WTC11 (cell line): ENCODE measurements at regions not wholly inside any gene's neighbourhood (a gene's known extent, or its start where the extent isn't known, plus 50 kb on each side); places are given as distances from the start of the nearest gene placed in this dataset.

Experiments used
- ATAC-seq: fragments of 200-7000 bp; cut with Tn5 transposase; 2 replicates; pipeline ENCODE4 v1.10.0; 2021; ENCODE audit warnings: mild to moderate bottlenecking, moderate library complexity
- CTCF ChIA-PET: fragments of 300-600 bp; sonication (Branson Sonifier 250); formaldehyde crosslinking; loops from one replicate; lab custom pipeline; 2021; ENCODE audit warnings: antibody characterized with exemption; lab: Charles Lee
- POLR2A ChIA-PET: fragments of 350-600 bp; sonication (Branson Sonifier 250); formaldehyde crosslinking; loops from one replicate; lab custom pipeline; 2021; ENCODE audit warnings: antibody characterized with exemption; lab: Charles Lee
- DNase-seq: peaks from one replicate; pipeline ENCODE4 v3.0.0; 2021; ENCODE audit warnings: low spot score
- H3K27ac Mint-ChIP-seq: 2 replicates; pipeline ENCODE4 v1.8.0; 2021; ENCODE audit warnings: mixed read lengths
- H3K27me3 Mint-ChIP-seq: 2 replicates; pipeline ENCODE4 v1.8.0; 2021; ENCODE audit warnings: low read depth, mild to moderate bottlenecking, moderate library complexity, mixed read lengths
- H3K36me3 Mint-ChIP-seq: 2 replicates; pipeline ENCODE4 v1.8.0; 2021; ENCODE audit warnings: mixed read lengths
- H3K4me1 Mint-ChIP-seq: 2 replicates; pipeline ENCODE4 v1.8.0; 2022; ENCODE audit warnings: mixed read lengths
- H3K4me3 Mint-ChIP-seq: 2 replicates; pipeline ENCODE4 v1.8.0; 2021; ENCODE audit warnings: mild to moderate bottlenecking, moderate library complexity, mixed read lengths
- H3K9me3 Mint-ChIP-seq: 2 replicates; pipeline ENCODE4 v1.8.0; 2021; ENCODE audit warnings: mixed read lengths
- E2F1 ChIP-seq: sonication (generic); formaldehyde crosslinking; IDR thresholded peaks from 2 replicates; pipeline ENCODE4 v1.8.0; 2022; ENCODE audit warnings: mild to moderate bottlenecking, missing genetic modification reagents
- E2F4 ChIP-seq: sonication (generic); formaldehyde crosslinking; IDR thresholded peaks from 2 replicates; pipeline ENCODE4 v1.8.1; 2022; ENCODE audit warnings: low read depth, mild to moderate bottlenecking, moderate library complexity, missing genetic modification reagents, borderline replicate concordance
- ETV6 ChIP-seq: sonication (generic); formaldehyde crosslinking; IDR thresholded peaks from 2 replicates; pipeline ENCODE4 v1.8.1; 2022; ENCODE audit warnings: mild to moderate bottlenecking, missing genetic modification reagents
- GABPB1 ChIP-seq: sonication (generic); formaldehyde crosslinking; IDR thresholded peaks from 2 replicates; pipeline ENCODE4 v1.8.1; 2023; ENCODE audit warnings: mild to moderate bottlenecking, missing genetic modification reagents
- IRF1 ChIP-seq: sonication (generic); formaldehyde crosslinking; IDR thresholded peaks from 2 replicates; pipeline ENCODE4 v1.8.0; 2023; ENCODE audit warnings: missing genetic modification reagents
- JAZF1 ChIP-seq: fragments of 250-450 bp; sonication (Bioruptor Pico); IDR thresholded peaks from 2 replicates; pipeline ENCODE4 v1.9.0; 2021; ENCODE audit warnings: moderate library complexity, mild to moderate bottlenecking, inconsistent platforms
- JUN ChIP-seq: sonication (generic); formaldehyde crosslinking; IDR thresholded peaks from 2 replicates; pipeline ENCODE4 v1.8.0; 2023; ENCODE audit warnings: mild to moderate bottlenecking, missing genetic modification reagents
- MYBL2 ChIP-seq: sonication (generic); formaldehyde crosslinking; IDR thresholded peaks from 2 replicates; pipeline ENCODE4 v1.8.1; 2023; ENCODE audit warnings: mild to moderate bottlenecking, moderate library complexity, missing genetic modification reagents
- NR1H2 ChIP-seq: sonication (generic); formaldehyde crosslinking; IDR thresholded peaks from 2 replicates; pipeline ENCODE4 v1.9.0; 2021; ENCODE audit warnings: mild to moderate bottlenecking, moderate library complexity, missing genetic modification reagents
- PRRX2 ChIP-seq: fragments of 250-450 bp; sonication (Bioruptor Pico); IDR thresholded peaks from 2 replicates; pipeline ENCODE4 v1.8.0; 2021; ENCODE audit warnings: mild to moderate bottlenecking
- STAT6 ChIP-seq: sonication (generic); formaldehyde crosslinking; conservative IDR thresholded peaks from 2 replicates; pipeline ENCODE4 v1.8.1; 2023; ENCODE audit warnings: mild to moderate bottlenecking, low read depth, missing genetic modification reagents, moderate library complexity
- TEAD1 ChIP-seq: sonication (generic); formaldehyde crosslinking; IDR thresholded peaks from 2 replicates; pipeline ENCODE4 v1.8.0; 2022; ENCODE audit warnings: mild to moderate bottlenecking, missing genetic modification reagents
- ZBTB43 ChIP-seq: sonication (generic); formaldehyde crosslinking; IDR thresholded peaks from 2 replicates; pipeline ENCODE4 v1.8.1; 2023; ENCODE audit warnings: mild to moderate bottlenecking, missing genetic modification reagents
- ZNF512 ChIP-seq: sonication (generic); formaldehyde crosslinking; IDR thresholded peaks from 2 replicates; pipeline ENCODE4 v1.8.1; 2022; ENCODE audit warnings: missing genetic modification reagents, borderline replicate concordance
- TF ChIP-seq, protein P1 (sequence below): sonication (generic); formaldehyde crosslinking; IDR thresholded peaks from 2 replicates; pipeline ENCODE4 v1.8.1; 2022; ENCODE audit warnings: low read depth, missing genetic modification reagents, borderline replicate concordance
- TF ChIP-seq, protein P2 (sequence below): sonication (generic); formaldehyde crosslinking; IDR thresholded peaks from 2 replicates; pipeline ENCODE4 v1.8.1; 2023; ENCODE audit warnings: mild to moderate bottlenecking, missing genetic modification reagents, moderate library complexity
- TF ChIP-seq, protein P3 (sequence below): sonication (generic); formaldehyde crosslinking; IDR thresholded peaks from 2 replicates; pipeline ENCODE4 v1.8.0; 2023; ENCODE audit warnings: missing genetic modification reagents, mild to moderate bottlenecking, borderline replicate concordance
- TF ChIP-seq, protein P4 (sequence below): sonication (generic); formaldehyde crosslinking; IDR thresholded peaks from 2 replicates; pipeline ENCODE4 v1.8.0; 2022; ENCODE audit warnings: mild to moderate bottlenecking, missing genetic modification reagents

DNA sequence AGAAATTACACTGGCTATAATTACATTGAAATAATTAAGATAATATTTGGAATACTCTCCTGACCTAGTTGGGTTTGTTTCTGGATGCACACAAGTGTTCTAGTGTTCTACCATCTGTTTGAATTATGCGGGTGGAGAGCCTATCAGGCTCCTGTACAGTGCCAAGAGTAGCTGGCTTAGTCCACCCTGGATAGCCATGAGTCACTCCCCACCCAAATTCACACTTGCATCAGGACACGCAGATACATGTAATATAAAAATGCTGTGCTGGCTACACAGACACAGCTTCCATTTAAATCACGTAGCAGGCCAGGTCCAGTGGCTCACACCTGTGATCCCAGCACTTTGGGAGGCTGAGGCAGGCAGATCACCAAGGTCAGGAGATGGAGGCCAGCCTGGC, 686.2 kb upstream of the SLC35B3 start (continued):
- no peak for TF ChIP-seq STAT6
- no peak for TF ChIP-seq ETV6 (CRISPR knock-in tag)
- no peak for TF ChIP-seq NR1H2 (CRISPR knock-in tag)
- TF ChIP-seq MYBL2 (CRISPR knock-in tag) = no peak

GRCh38 chr6:9116026-9116425, 680.7 kb upstream of the SLC35B3 start:
- H3K4me3 Mint-ChIP-seq = no peak overlapping the region
- CTCF ChIA-PET = no interaction called here
- H3K9me3 Mint-ChIP-seq = no peaks in the 10 kb centered on the region; the same call in 1 of the 2 replicates
- POLR2A ChIA-PET = interaction anchor here (0.5 kb wide), 1 partner anchor 176 kb away, joined by 4 read pairs; no protein-coding TSS in a partner anchor
- H3K4me1 Mint-ChIP-seq = peaks cover 31% of the 10 kb centered on the region
- ATAC-seq (peak; percentile 56), DNase-seq (no peak)
- H3K36me3 Mint-ChIP-seq = no peaks in the 10 kb centered on the region
- no peaks in the 10 kb centered on the region for H3K27me3 Mint-ChIP-seq
- no peak overlapping the region for H3K27ac Mint-ChIP-seq
- TF ChIP-seq GABPB1 (CRISPR knock-in tag) = no peak
- TF ChIP-seq JUN (CRISPR knock-in tag) = no peak
- TF ChIP-seq IRF1 = no peak
- TF ChIP-seq ZBTB43 (CRISPR knock-in tag) = no peak
- TF ChIP-seq, protein P1, sequence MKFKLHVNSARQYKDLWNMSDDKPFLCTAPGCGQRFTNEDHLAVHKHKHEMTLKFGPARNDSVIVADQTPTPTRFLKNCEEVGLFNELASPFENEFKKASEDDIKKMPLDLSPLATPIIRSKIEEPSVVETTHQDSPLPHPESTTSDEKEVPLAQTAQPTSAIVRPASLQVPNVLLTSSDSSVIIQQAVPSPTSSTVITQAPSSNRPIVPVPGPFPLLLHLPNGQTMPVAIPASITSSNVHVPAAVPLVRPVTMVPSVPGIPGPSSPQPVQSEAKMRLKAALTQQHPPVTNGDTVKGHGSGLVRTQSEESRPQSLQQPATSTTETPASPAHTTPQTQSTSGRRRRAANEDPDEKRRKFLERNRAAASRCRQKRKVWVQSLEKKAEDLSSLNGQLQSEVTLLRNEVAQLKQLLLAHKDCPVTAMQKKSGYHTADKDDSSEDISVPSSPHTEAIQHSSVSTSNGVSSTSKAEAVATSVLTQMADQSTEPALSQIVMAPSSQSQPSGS = no peak
- TF ChIP-seq, protein P2, sequence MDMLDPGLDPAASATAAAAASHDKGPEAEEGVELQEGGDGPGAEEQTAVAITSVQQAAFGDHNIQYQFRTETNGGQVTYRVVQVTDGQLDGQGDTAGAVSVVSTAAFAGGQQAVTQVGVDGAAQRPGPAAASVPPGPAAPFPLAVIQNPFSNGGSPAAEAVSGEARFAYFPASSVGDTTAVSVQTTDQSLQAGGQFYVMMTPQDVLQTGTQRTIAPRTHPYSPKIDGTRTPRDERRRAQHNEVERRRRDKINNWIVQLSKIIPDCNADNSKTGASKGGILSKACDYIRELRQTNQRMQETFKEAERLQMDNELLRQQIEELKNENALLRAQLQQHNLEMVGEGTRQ (CRISPR knock-in tag) = no peak
- no peak for TF ChIP-seq JAZF1
- TF ChIP-seq ZNF512 (CRISPR knock-in tag) = no peak
- no peak for TF ChIP-seq TEAD1 (CRISPR knock-in tag)
- TF ChIP-seq, protein P3, sequence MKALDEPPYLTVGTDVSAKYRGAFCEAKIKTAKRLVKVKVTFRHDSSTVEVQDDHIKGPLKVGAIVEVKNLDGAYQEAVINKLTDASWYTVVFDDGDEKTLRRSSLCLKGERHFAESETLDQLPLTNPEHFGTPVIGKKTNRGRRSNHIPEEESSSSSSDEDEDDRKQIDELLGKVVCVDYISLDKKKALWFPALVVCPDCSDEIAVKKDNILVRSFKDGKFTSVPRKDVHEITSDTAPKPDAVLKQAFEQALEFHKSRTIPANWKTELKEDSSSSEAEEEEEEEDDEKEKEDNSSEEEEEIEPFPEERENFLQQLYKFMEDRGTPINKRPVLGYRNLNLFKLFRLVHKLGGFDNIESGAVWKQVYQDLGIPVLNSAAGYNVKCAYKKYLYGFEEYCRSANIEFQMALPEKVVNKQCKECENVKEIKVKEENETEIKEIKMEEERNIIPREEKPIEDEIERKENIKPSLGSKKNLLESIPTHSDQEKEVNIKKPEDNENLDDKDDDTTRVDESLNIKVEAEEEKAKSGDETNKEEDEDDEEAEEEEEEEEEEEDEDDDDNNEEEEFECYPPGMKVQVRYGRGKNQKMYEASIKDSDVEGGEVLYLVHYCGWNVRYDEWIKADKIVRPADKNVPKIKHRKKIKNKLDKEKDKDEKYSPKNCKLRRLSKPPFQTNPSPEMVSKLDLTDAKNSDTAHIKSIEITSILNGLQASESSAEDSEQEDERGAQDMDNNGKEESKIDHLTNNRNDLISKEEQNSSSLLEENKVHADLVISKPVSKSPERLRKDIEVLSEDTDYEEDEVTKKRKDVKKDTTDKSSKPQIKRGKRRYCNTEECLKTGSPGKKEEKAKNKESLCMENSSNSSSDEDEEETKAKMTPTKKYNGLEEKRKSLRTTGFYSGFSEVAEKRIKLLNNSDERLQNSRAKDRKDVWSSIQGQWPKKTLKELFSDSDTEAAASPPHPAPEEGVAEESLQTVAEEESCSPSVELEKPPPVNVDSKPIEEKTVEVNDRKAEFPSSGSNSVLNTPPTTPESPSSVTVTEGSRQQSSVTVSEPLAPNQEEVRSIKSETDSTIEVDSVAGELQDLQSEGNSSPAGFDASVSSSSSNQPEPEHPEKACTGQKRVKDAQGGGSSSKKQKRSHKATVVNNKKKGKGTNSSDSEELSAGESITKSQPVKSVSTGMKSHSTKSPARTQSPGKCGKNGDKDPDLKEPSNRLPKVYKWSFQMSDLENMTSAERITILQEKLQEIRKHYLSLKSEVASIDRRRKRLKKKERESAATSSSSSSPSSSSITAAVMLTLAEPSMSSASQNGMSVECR (CRISPR knock-in tag) = no peak
- no peak for TF ChIP-seq MYBL2 (CRISPR knock-in tag)
- no peak for TF ChIP-seq E2F4 (CRISPR knock-in tag)
- no peak for TF ChIP-seq PRRX2
- TF ChIP-seq, protein P4, sequence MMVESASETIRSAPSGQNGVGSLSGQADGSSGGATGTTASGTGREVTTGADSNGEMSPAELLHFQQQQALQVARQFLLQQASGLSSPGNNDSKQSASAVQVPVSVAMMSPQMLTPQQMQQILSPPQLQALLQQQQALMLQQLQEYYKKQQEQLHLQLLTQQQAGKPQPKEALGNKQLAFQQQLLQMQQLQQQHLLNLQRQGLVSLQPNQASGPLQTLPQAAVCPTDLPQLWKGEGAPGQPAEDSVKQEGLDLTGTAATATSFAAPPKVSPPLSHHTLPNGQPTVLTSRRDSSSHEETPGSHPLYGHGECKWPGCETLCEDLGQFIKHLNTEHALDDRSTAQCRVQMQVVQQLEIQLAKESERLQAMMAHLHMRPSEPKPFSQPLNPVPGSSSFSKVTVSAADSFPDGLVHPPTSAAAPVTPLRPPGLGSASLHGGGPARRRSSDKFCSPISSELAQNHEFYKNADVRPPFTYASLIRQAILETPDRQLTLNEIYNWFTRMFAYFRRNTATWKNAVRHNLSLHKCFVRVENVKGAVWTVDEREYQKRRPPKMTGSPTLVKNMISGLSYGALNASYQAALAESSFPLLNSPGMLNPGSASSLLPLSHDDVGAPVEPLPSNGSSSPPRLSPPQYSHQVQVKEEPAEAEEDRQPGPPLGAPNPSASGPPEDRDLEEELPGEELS = no peak
- TF ChIP-seq E2F1 (CRISPR knock-in tag) = no peak
